GDM1 (cell line): ENCODE measurements at regions not wholly inside any gene's neighbourhood (a gene's known extent, or its start where the extent isn't known, plus 50 kb on each side); places are given as distances from the start of the nearest gene placed in this dataset.

Source experiments
- DNase-seq: peaks from one replicate; lab custom pipeline; 2025; lab: John Stamatoyannopoulos, UW

DNA sequence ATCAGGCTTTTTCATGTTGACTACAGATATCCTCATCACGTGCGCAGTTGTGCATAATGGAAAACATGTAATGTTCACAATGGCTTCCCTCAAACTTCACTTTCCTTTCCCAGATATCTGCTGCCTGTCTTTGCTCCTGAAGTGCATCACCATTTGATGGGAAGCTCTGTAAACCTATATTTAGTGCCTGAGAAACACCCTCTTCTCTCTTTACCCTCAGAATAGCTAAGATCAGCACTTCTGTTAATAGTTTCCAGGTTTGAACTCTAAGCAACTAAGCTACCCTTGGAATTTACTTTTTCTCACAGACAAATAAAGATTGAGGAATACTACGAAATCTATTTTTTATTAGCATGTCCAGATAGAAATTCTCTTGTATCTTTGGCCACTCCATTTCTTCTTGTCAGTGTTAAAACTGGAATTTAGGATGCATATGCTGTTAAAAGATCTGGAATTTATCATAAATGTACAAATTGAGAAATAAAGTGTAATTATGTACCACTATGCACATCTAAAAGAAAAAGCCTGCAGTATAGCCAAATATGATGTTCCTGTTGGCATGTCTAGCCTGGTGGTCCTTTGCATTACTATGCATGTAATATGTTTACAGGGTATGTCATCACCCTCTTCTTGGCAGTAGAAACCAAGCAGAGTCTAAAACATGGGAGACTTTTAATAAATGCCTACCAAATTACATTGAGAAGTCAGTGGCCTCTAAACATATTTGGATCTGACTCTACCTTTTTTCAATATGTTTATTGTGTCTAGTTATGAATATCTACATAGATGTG is 278.7 kb downstream of the FIGN start:
- DNase-seq, result no peak

DNA sequence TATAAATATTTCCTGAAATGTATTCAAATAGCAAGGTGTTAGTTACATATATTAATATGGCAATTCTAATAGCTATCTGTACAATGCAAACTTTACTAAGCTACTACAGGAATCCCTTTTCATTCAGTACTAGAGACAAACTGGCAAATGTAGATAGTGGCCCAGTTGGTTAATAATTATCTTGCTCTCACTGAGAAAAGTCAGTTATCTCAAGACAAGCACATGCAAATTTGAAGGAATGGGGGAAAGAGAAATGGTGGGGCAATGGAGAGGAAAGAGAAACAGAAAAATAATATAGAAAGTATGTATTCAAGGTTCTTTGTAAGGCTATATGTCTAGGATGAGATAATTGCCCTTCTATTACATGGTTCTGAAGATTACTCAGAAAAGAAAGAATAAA is 280.0 kb downstream of the FIGN start:
- DNase-seq, result no peak

DNA sequence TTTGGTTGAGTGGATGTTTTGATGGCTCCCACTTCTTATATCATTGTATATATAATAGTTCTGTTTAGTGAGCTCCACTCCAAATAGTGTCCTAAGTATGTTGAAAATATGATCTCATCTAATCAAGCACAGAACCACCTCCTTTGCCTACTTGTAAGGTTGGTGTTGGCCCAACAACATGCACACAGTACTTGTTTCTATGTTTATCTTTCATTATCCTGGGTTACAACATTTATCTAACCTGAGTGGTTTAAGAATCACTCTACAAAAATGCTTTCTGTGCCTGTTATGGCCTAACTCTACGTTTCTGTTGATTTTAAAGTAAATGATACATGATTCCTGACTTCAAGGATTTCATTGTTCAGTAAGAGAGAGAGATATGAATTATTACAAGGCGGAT is 281.9 kb downstream of the FIGN start:
- no peak for DNase-seq

DNA sequence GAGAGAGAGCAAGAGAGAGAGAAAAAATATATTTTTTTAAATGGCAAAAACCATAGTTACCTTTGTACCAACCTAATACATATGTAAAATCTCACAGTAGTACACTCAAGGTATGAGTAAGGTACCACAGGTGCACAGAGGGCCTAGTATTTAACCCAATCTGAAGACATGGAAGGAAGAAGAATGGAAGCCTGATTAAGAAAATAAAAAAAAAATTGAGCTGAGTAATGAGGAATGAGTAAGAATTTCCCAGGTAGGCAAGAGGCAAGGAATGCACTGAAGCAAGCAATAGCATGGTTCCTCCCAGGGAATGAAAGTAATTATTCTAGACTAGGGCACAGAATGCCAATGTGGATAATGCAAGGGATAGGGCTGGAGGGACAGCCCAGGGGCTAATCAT is 294.2 kb downstream of the FIGN start:
- DNase-seq, result no peak

DNA sequence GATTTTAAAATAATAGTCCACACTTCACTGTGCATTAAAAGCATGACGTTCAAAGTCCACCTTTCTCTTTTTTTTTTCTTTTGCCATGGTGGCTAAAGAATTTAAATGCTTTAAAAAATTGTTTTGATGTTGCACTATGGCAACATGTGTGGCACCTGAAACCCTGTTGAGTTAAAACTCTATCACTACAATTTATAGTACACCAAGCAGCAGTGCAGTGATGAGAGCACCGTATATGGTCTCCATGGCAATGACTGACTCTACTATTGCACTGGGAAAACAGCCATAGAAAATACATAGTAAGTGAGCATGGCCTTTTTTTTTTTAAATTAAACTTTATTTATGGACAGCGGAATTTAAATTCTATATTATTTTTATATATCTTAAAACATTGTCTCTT is 298.8 kb downstream of the FIGN start:
- no peak for DNase-seq

DNA sequence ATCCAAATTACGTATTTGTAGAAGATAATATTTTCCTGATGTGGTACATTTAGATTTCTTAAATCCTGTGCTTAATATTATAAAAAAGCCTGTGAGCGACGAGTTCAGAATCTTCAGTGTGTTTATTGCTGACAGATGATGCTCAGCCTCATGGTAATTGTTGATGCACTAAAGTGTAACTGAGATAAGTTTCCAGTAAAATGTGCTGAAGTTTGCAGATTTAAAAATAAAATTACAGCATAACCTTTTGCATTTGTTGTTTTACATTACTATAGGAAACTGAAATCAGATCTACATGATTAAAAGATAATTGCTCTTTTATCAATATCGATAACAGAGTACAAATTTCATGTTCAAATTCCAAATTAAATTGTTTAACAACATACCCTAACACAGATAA is 307.6 kb downstream of the FIGN start:
- DNase-seq, result no peak

DNA sequence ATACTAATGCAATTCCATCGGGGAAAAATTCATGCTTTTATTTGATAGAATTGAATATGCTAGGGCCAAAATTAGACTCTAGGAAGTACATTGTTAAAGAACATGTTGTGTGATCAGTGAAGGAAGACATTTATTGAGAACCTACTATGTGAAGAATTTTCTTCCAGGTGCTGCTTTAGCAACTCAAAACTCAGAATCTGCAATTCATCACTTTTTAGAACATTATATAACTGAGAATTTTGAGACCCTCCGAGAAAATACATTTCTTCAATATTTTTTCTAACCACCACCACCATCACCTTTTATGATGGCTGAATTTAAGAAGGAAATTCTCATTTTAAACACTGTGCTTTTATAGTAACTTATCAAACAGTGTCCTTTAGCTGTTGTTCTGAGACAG is 315.2 kb downstream of the FIGN start:
- DNase-seq, result no peak

DNA sequence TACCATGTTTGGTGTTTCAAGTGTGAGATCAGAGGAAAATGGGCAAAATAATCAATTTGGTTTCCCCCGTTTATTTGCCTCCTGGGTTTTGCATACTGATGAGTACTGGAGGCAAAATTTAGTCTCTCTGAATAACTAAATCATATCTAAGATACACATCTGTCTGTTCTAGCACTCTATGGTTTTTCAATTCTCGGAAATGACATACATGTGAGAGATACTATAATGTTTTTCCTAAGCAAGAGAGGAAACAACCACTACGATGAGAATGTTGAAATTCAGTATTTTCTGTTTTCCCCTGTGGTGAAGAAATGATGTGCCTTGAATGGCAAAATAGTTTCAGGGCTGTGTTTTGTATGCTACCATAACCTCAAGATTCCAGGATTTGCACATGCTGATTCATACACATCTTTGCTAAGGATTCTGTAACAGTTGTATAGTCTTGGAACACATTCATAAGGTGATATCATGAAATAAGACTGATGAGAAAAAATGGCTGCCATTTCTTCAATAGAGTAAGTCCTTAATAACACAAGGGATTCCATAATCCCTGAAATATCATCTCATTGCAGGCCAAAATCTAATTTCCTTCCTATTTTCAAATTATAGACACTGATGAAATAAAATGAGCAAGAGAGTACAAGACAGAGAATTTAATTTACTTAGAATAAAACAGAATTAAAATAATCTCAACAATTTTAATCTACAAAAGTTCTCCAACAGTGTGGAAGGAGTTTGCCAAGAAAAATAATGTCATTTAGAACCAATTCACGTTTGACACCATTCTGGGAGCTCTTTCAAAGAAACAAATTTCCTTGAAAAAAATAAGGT is 316.6 kb downstream of the FIGN start:
- no peak for DNase-seq

DNA sequence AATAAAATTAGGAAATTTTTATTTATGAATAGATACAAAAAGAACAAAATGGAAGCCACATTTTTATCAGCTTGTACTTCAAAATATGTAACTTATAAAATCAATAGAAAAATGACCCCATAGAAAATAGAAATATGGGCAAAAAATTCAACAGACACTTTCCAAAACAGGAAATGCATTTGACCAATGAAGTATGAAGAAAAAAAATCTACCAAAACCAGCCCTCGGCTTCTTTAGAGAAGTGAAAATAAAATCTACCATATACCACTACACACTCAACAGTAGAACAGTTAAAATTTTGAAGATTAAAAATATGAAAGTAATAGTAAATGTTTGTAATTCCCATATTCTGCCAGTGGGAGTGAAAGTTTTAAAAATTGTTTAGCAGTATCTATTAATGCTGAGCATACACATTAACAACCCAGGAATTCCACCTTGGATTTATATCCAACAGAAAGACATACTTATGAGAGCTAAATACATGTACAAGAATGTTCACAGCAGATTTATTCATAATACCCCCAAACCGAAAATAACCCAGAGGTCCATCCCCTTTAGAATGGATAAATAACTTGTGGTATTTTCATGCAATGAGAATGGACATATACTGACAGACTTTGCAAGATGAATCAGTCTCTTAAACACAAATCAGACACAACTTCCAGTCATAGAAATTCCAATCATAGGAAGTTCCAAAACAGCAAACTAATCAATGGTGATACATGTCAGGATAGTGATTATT is 318.0 kb downstream of the FIGN start:
- DNase-seq, result no peak

DNA sequence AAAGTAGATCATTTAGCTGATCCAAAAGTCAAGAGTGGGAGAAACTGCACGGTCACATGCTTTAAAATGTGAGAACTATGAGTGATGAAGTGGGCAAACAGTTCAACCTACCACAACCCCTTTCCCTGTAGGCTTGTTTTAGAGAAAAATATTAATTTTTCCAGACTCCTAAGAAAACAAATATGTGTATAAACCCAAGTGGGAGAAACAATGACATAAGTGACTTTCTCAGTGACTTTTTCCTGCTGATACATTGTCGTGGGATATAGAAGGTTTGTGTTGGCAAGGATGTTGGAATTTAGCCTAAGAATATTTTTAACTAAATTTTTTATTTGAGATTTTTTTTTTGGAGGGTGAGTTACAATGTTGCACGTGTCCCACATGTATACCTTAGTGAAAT is 321.7 kb downstream of the FIGN start:
- no peak for DNase-seq

DNA sequence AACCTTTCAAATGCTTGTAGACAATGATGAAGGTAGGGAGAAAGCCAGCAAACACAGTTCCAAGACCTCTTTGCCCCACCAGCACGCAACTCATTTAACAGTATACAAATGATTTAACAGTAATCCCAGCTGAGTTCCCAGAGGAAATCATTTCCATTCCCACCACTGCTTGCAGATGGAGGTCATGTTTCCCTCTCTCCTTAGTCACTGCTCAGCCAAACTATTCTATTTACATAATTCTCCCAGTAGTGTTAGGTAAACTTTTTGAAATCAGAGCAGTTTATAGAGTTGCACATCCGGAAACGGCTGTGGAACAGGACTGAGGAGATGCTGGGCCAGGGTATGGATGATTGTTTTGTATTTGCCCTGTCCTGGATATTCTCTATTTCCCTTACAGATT is 328.5 kb downstream of the FIGN start:
- DNase-seq, result no peak

DNA sequence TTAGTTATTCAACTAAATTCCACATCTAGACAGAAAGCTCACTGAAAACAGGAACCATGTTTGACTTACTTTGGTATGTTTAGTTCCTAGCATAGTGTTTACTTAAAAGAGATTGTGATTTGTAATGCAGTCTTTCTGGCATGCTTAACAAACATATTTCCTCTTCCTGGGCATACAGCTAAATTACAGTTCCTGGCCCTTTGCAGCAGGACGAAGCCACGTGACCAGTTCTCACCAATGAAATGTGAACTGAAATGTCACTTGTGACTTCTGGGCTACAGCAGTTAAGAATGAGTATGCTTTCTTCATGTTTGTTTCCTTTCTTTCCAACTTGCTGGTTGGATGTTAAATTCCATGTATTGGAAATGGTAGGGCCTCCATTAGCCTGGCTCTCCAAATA is 330.5 kb downstream of the FIGN start:
- no peak for DNase-seq

DNA sequence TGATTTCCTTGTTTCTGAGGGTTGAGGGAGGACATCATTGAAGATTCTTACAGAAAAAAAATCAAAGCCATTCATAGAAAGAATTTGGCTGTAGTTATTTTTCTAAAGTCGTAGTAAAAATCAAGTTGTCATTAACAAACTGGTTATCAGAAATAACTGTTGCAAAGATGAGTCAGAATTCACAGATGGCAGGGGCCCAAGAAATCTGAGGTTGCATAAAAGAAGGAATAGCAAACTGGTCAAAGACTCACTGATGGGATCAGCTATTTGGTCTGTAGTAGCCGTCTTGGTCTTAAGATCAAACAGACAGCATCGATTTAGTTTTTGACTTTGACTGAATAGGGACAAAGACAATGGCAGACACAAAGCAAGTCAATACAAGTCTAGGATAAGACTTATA is 334.3 kb downstream of the FIGN start:
- no peak for DNase-seq

DNA sequence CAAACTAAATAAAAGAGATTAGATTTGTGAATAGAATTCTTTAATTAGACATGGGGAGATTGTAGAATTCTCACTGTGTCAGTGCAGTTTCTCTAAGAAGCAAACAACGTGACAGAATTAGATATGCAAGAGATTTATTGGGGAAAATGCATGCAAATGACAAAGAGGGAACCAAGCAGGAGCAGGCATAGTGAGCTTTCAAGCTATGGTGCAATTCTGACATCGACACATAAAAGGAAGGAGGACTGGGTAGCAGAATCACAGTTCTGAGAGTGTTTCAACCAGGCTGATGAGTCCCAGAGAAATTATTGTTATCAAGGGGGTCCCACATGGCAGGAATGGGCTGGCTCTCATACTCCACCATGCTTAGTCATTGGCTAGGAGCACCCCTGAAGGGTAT is 338.4 kb downstream of the FIGN start:
- DNase-seq, result no peak

DNA sequence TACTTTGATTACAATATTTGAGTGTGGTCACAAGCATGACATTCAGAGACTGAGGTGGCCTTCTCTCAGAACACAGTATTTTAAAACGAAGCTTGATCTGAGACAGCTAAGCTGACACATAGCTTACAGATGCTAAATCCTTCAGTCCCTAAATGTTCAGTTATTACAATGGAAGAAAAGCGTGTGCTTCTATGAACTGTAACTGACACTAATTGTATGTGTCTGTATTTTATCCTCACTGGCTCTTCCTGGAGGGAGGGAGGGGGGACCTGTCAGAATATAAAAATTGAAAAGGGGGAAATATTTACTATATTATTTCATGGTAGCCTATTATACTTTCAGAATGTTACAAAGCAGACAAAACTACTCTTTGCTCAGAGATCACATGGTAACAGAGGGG is 340.2 kb downstream of the FIGN start:
- DNase-seq, result no peak

DNA sequence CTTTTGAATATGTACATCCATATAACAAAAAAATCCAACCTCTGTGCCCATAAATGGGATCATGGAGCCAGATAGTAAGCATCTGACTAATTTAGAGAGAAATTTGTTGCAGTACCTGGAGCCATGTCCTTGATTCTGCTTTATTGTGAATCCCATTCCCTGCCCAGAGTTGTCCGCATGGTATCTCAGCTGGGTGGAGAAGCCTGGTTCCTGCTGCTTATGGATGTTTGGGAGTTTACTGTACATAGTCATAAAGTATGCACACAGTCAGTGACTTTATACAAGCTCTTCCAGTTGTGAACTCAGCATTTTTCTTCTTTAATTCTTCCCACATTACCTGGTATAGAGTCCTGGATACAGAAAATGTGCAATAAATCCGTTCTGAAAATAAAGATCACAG is 346.0 kb downstream of the FIGN start:
- no peak for DNase-seq

DNA sequence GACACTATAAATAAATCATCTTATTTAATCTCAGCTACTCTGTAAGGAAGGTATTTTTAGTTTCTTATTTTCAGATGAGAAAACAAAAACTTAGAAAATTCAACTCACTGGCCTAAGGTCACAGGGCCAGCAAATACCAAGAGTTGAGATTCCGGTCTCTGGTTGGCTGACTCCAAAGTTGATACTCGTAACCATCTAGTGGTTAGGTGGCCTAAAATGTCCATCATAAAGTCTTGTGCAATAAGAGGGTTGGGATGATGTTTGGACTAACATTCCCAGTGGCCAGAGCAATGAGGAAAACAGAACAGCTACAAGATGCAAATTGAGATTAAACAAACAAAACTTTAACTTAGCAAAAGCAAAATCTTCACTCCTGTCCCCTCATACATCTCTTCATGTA is 360.3 kb downstream of the FIGN start:
- no peak for DNase-seq

DNA sequence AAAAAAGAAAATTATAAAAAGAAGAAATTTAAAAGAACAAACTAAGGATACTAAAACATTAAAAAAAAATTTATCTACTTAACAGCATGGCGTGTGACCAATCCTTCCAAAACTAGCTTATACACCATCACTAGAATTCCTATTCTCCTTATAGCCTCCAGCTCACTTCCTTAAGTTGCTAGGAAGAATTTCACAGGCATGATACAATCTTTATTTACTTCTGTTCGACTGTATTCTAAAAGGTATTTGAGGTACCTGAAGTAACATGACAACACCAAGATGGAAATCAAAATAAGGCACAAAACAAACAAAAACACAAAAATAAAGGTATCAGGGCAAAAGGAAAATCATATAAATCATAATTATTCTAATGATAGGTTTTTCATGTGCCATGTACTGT is 360.7 kb downstream of the FIGN start:
- DNase-seq, result no peak

DNA sequence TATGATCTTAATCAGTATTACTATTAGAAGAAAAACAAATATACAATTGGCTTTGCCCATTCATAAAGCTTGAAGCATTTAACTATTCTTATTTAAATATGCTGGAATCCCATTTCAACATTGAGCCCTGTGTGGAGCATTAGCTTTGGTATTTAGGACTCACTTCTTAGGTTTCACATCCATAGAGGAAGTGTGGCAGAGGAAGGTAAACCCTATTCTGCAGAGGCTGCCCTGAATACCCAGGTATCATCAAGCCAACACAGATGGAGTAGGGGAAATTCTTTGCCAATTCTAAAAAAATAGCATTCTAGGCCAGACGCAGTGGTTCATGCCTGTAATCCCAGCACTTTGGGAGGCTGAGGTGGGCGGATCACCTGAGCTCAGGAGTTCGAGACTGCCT is 361.5 kb downstream of the FIGN start:
- DNase-seq, result no peak

DNA sequence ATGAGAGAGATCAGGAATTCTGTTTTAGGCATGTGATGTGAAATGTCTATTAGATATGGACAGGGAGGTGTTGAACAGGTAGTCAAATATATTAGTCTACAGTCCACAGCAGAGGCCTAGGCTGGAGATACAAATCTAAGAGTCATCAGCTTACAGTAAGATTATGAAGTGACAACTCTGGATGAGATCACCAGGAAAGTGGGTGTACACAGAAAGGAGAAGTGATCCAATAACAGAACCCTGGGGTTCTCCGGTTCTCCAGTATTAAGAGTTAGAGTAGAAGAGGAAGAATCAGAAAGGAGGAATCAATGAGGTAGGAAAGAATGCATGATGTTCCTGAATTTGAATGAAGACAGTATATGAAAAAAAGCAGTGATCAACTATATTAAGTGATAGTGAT is 362.3 kb downstream of the FIGN start:
- DNase-seq, result no peak

DNA sequence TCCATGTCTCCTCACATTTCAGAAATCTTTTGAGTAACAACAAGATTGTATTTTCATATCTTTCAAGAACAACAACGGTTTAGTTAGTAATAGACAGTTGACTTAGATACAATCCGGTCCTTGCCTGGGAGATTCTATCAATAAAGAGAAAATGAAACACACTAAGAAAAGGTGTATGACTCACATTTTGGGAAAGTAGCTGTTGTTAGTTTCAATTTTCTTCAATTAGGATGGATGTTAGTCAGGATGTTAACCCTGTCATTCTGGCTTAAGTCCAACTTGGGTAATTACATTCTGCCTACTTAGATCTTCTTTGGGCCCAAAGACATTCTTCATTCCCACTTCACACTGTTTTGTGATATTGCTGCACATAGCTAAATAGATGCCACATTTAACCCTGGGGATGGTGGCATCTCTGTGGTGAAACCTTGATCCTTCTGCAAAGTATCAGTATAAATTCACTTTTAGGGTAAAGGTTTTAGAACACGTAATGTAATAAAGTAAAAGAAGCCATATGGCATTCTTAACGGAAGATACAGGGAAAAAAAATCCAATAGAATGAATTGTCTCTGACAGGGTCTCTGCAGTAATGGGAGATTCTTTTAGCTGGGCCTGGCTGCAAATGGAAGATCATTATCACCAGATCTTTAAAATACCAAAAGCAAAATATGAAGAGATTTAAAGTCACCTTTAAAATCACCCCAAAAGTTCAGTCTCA is 365.5 kb downstream of the FIGN start:
- no peak for DNase-seq

DNA sequence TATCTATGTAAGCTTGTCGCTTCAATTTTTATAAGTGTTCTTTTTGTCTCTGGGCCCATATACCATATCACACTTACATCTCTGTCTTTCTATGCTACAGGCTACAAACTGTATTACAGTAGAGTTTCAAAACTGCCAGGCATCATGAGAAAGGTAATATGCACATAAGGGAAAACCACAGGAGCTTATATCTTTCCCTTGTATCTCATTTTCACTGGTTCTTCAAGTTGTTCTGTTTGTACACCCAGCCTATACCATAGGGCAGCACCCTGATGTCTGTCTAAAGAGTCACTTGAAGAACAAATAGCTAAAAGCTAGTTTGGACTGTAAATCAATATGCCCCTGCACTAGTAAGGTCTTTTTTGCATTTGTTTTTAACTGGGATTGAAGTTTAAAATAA is 366.7 kb downstream of the FIGN start:
- DNase-seq, result no peak
